Erythroblast (primary cell): ENCODE measurements at regions not wholly inside any gene's neighbourhood (a gene's known extent, or its start where the extent isn't known, plus 50 kb on each side); places are given as distances from the start of the nearest gene placed in this dataset.
"Not testable (repeated sequence)": the region's sequence is repeated elsewhere in the genome, so short reads cannot be mapped to it uniquely, and the experiment has no call there.

Source experiments
- DNase-seq, 2 experiments: peaks; one replicate each; lab custom pipeline; 2025; lab: John Stamatoyannopoulos, UW
- GATA1 ChIP-seq: IDR thresholded peaks from 2 replicates; pipeline ENCODE4 v1.6.1; 2011; ENCODE audit warnings: low read depth, mild to moderate bottlenecking, control low read depth, low read length, moderate library complexity
- POLR2A ChIP-seq: IDR thresholded peaks from 2 replicates; pipeline ENCODE4 v1.6.1; 2011; ENCODE audit warnings: mild to moderate bottlenecking, low read length

GRCh38 chr4:13711233-13711785 is 83.8 kb upstream of the BOD1L1 start:
- no peak for DNase-seq
- no peak for TF ChIP-seq GATA1

- no peak for DNase-seq
- TF ChIP-seq GATA1: no peak
- no peak for TF ChIP-seq POLR2A
Measured at GRCh38 chr4:13721894-13722293, 94.4 kb upstream of the BOD1L1 start.

- TF ChIP-seq GATA1 (no peak), POLR2A (no peak)
- no peak for DNase-seq
Measured at GRCh38 chr4:13722649-13723048, 95.1 kb upstream of the BOD1L1 start.

- TF ChIP-seq POLR2A (no peak), GATA1 (no peak)
- no peak for DNase-seq
Measured at GRCh38 chr4:13728761-13729160, 101.2 kb upstream of the BOD1L1 start.

- TF ChIP-seq GATA1 (no peak), POLR2A (no peak)
- DNase-seq: no peak
Measured at GRCh38 chr4:13731019-13731418, 103.5 kb upstream of the BOD1L1 start.

- TF ChIP-seq POLR2A (no peak), GATA1 (no peak)
- DNase-seq: no peak
Measured at GRCh38 chr4:13733817-13734216, 106.3 kb upstream of the BOD1L1 start.

GRCh38 chr4:13750594-13750993 is 123.1 kb upstream of the BOD1L1 start:
- no peak for DNase-seq
- TF ChIP-seq POLR2A (no peak), GATA1 (no peak)

GRCh38 chr4:13761581-13761980 is 134.1 kb upstream of the BOD1L1 start:
- DNase-seq: not testable (repeated sequence)

GRCh38 chr4:13762130-13762529 is 134.6 kb upstream of the BOD1L1 start:
- TF ChIP-seq POLR2A: no peak
- TF ChIP-seq GATA1: no peak
- DNase-seq: no peak

- no peak for TF ChIP-seq POLR2A
- no peak for TF ChIP-seq GATA1
- DNase-seq: no peak
Measured at GRCh38 chr4:13763707-13764106, 136.2 kb upstream of the BOD1L1 start.

GRCh38 chr4:13765539-13765938 is 138.0 kb upstream of the BOD1L1 start:
- no peak for TF ChIP-seq GATA1
- TF ChIP-seq POLR2A: no peak

GRCh38 chr4:13766761-13767540 is 139.4 kb upstream of the BOD1L1 start:
- no peak for DNase-seq
- no peak for TF ChIP-seq POLR2A
- TF ChIP-seq GATA1: no peak

More at GRCh38 chr4:13765539-13765938, 138.0 kb upstream of the BOD1L1 start:
- DNase-seq: no peak

- DNase-seq: no peak
- TF ChIP-seq GATA1 (no peak), POLR2A (no peak)
Measured at GRCh38 chr4:13777341-13777740, 149.8 kb upstream of the BOD1L1 start.

GRCh38 chr4:13778367-13778766 is 150.8 kb upstream of the BOD1L1 start:
- no peak for DNase-seq

GRCh38 chr4:13782231-13782630 is 154.7 kb upstream of the BOD1L1 start:
- DNase-seq: no peak
- TF ChIP-seq GATA1 (no peak), POLR2A (no peak)

More at GRCh38 chr4:13778367-13778766, 150.8 kb upstream of the BOD1L1 start:
- TF ChIP-seq POLR2A (no peak), GATA1 (no peak)
